ENCODE measurements at regions not wholly inside any gene's neighbourhood (a gene's known extent, or its start where the extent isn't known, plus 50 kb on each side); places are given as distances from the start of the nearest gene placed in this dataset.
A peak's percentile ranks its signal among the peaks of the same experiment; 100 is the strongest.

DNA sequence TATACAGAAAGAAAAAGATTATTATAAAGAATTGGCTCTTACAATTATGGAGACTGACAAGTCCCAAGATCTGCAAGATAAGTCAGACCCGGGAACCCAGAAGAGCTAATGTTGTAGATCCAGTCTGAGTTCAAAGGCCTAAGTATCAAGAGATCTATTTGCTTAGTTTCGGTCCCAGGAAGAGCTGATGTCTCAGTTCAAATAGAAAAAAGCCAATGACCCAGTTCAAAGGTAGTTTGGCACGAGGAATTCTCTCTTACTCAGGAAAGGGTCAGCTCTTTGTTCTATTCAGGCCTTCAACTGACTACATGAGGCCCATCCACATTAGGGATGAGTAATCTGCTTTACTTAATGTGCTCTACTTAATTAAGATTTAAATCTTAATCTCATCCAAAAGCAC, 128.3 kb upstream of the PLCXD3 start:
- Mint-ChIP-seq H3K9me3 (ENCODE audit: unreplicated experiment) (no peaks in the 10 kb centered on the region), H3K27me3 (ENCODE audit: insufficient read depth, unreplicated experiment) (peaks cover 31% of the 10 kb centered on the region), H3K27ac (ENCODE audit: low read depth, unreplicated experiment) (no peak overlapping the region), H3K36me3 (ENCODE audit: insufficient read depth, unreplicated experiment) (no peaks in the 10 kb centered on the region), H3K4me3 (ENCODE audit: unreplicated experiment) (no peak overlapping the region), H3K4me1 (ENCODE audit: insufficient read depth, unreplicated experiment) (no peaks in the 10 kb centered on the region)
- no TSS peak for BruUV-seq (replicated peaks)
- ChIA-PET POLR2A (no interaction called here), CTCF (interaction anchor here (0.6 to 5.0 kb wide), 7 partner anchors 9 to 734 kb away, joined by 3 to 43 read pairs (median 3); no protein-coding TSS in a partner anchor)
- intact Hi-C loops (cut with micrococcal nuclease), result no loop called here
- TF ChIP-seq, protein P1, sequence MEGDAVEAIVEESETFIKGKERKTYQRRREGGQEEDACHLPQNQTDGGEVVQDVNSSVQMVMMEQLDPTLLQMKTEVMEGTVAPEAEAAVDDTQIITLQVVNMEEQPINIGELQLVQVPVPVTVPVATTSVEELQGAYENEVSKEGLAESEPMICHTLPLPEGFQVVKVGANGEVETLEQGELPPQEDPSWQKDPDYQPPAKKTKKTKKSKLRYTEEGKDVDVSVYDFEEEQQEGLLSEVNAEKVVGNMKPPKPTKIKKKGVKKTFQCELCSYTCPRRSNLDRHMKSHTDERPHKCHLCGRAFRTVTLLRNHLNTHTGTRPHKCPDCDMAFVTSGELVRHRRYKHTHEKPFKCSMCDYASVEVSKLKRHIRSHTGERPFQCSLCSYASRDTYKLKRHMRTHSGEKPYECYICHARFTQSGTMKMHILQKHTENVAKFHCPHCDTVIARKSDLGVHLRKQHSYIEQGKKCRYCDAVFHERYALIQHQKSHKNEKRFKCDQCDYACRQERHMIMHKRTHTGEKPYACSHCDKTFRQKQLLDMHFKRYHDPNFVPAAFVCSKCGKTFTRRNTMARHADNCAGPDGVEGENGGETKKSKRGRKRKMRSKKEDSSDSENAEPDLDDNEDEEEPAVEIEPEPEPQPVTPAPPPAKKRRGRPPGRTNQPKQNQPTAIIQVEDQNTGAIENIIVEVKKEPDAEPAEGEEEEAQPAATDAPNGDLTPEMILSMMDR (IDR thresholded peaks at IDR 0.05; ENCODE audit: unreplicated experiment), result no peak
- no peak for DNase-seq (ENCODE audit: unreplicated experiment)

DNA sequence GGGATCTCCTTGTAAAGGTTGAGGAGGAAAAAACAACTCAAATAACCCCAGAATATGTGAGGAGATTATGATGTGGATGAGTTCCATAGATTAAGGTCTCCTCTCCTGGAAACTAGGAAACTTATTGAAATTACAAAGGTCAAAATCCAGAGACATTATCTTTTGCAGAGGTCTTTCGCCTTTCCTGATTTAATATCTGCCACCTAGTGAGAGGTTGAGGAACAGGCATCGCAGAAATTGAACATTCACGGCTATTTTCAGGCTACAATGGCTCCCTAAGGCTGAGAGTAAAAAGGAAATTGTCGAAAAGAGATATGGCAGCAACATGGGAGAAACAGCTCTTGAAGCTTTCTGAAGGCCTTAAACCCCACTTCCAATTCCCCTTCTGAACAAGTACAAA, 127.5 kb upstream of the PLCXD3 start:
- ChIA-PET CTCF (interaction anchor here (1.0 to 5.0 kb wide), 4 partner anchors 10 to 733 kb away, joined by 3 to 43 read pairs (median 11); no protein-coding TSS in a partner anchor), POLR2A (no interaction called here)
- H3K27ac Mint-ChIP-seq (ENCODE audit: low read depth, unreplicated experiment), result no peak overlapping the region
- no peak overlapping the region for H3K4me3 Mint-ChIP-seq (ENCODE audit: unreplicated experiment)
- peaks cover 39% of the 10 kb centered on the region for H3K27me3 Mint-ChIP-seq (ENCODE audit: insufficient read depth, unreplicated experiment)
- BruUV-seq (replicated peaks), result no TSS peak
- H3K9me3 Mint-ChIP-seq (ENCODE audit: unreplicated experiment), result no peaks in the 10 kb centered on the region
- TF ChIP-seq, protein P1 (IDR thresholded peaks at IDR 0.05; ENCODE audit: unreplicated experiment), result no peak
- intact Hi-C loops (cut with micrococcal nuclease), result no loop called here
- no peak for DNase-seq (ENCODE audit: unreplicated experiment)
- no peaks in the 10 kb centered on the region for H3K4me1 Mint-ChIP-seq (ENCODE audit: insufficient read depth, unreplicated experiment)
- H3K36me3 Mint-ChIP-seq (ENCODE audit: insufficient read depth, unreplicated experiment), result no peaks in the 10 kb centered on the region

- CTCF ChIA-PET, result interaction anchor here (0.5 to 3.9 kb wide), 3 partner anchors 11 to 366 kb away, joined by 3 to 16 read pairs (median 3); no protein-coding TSS in a partner anchor
- TF ChIP-seq, protein P1 (IDR thresholded peaks at IDR 0.05; ENCODE audit: unreplicated experiment), result no peak
- Mint-ChIP-seq H3K9me3 (ENCODE audit: unreplicated experiment) (no peaks in the 10 kb centered on the region), H3K27ac (ENCODE audit: low read depth, unreplicated experiment) (no peak overlapping the region), H3K4me1 (ENCODE audit: insufficient read depth, unreplicated experiment) (no peaks in the 10 kb centered on the region), H3K4me3 (ENCODE audit: unreplicated experiment) (no peak overlapping the region), H3K27me3 (ENCODE audit: insufficient read depth, unreplicated experiment) (peaks cover 41% of the 10 kb centered on the region), H3K36me3 (ENCODE audit: insufficient read depth, unreplicated experiment) (no peaks in the 10 kb centered on the region)
- no peak for DNase-seq (ENCODE audit: unreplicated experiment)
- no TSS peak for BruUV-seq (replicated peaks)
- intact Hi-C loops (cut with micrococcal nuclease), result no loop called here
- POLR2A ChIA-PET, result no interaction called here
Measured at GRCh38 chr5:41637424-41637823, 127.0 kb upstream of the PLCXD3 start.

GRCh38 chr5:41636605-41637004, 126.2 kb upstream of the PLCXD3 start:
- Mint-ChIP-seq H3K36me3 (ENCODE audit: insufficient read depth, unreplicated experiment) (no peaks in the 10 kb centered on the region), H3K4me1 (ENCODE audit: insufficient read depth, unreplicated experiment) (no peaks in the 10 kb centered on the region), H3K9me3 (ENCODE audit: unreplicated experiment) (no peaks in the 10 kb centered on the region), H3K27ac (ENCODE audit: low read depth, unreplicated experiment) (no peak overlapping the region), H3K27me3 (ENCODE audit: insufficient read depth, unreplicated experiment) (peaks cover 41% of the 10 kb centered on the region), H3K4me3 (ENCODE audit: unreplicated experiment) (no peak overlapping the region)
- CTCF ChIA-PET, result interaction anchor here (0.6 to 3.9 kb wide), 4 partner anchors 11 to 377 kb away, joined by 3 to 16 read pairs (median 4); no protein-coding TSS in a partner anchor
- intact Hi-C loops (cut with micrococcal nuclease), result no loop called here
- BruUV-seq (replicated peaks), result no TSS peak
- POLR2A ChIA-PET, result no interaction called here
- TF ChIP-seq, protein P1 (IDR thresholded peaks at IDR 0.05; ENCODE audit: unreplicated experiment), result peak; percentile 24
- peak; percentile 36 for DNase-seq (ENCODE audit: unreplicated experiment)

Measured in MCF 10A (cell line).